Chondrocyte (in vitro differentiated cells): ENCODE measurements at regions not wholly inside any gene's neighbourhood (a gene's known extent, or its start where the extent isn't known, plus 50 kb on each side); places are given as distances from the start of the nearest gene placed in this dataset.

Experiments
- DNase-seq: peaks from one replicate; pipeline ENCODE4 v3.0.0; 2021; ENCODE audit warnings: mixed read lengths, low spot score
- H3K27ac Mint-ChIP-seq: one replicate; pipeline ENCODE4 v1.8.0; 2021; ENCODE audit warnings: mild to moderate bottlenecking, moderate library complexity, mixed read lengths; ENCODE audit not compliant: unreplicated experiment
- H3K27me3 Mint-ChIP-seq: 2 replicates; pipeline ENCODE4 v1.8.0; 2021; ENCODE audit warnings: low read depth, mixed read lengths
- H3K36me3 Mint-ChIP-seq: 2 replicates; pipeline ENCODE4 v1.8.0; 2021; ENCODE audit warnings: low read depth, mixed read lengths
- H3K4me1 Mint-ChIP-seq: 2 replicates; pipeline ENCODE4 v1.8.0; 2021; ENCODE audit warnings: low read depth, mild to moderate bottlenecking, mixed read lengths
- H3K4me3 Mint-ChIP-seq: one replicate; pipeline ENCODE4 v1.8.0; 2021; ENCODE audit warnings: mild to moderate bottlenecking, moderate library complexity, mixed read lengths; ENCODE audit not compliant: unreplicated experiment
- H3K9me3 Mint-ChIP-seq: 2 replicates; pipeline ENCODE4 v1.8.0; 2021; ENCODE audit warnings: low read depth, mixed read lengths
- CTCF ChIP-seq: fragments of 200-600 bp; sonication (generic); IDR thresholded peaks from 2 replicates; pipeline ENCODE4 v1.5.0; 2021; ENCODE audit warnings: antibody characterized with exemption, mild to moderate bottlenecking, moderate library complexity

DNA sequence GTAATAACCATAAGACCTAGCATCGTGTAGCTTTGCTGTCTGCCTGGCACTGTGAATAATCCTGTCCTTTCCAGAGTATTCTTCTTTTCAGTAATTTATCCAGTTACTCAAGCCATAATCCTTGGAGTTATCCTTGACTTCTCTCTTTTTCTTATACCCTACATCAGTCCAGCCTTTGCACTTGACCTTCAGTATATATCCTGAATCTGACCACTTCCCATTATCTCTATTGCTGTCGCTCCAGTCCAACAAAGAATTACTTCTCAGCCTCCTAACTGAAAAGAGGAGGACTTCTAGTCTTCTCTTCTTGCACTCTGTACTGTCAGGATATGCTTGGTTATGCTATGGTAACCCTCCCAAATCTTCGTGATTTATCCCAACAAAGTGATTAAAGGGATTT, 393.8 kb downstream of the SHQ1 start:
- Mint-ChIP-seq H3K9me3 (no peaks in the 10 kb centered on the region), H3K4me1 (no peaks in the 10 kb centered on the region), H3K27ac (no peak overlapping the region), H3K4me3 (no peak overlapping the region), H3K27me3 (peaks cover 29% of the 10 kb centered on the region), H3K36me3 (peaks cover 4% of the 10 kb centered on the region)
- TF ChIP-seq CTCF = no peak
- DNase-seq = no peak

DNA sequence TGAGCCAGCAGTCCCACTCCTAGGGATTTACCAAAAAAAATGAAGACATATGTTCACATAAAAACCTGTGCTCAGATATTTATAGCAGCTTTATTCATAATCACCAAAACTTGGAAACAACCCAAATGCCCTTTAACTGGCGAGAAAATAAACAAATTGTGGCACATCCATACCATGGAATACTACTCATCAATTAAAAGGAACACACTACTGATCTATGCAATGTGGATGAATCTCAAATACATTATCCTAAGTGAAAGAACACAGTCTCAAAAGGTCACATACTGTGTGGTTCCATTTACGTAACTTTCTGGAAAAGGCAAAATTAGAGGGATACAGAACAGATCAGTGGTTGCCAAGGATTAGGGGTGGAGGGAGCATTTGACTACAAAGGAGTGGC, 394.5 kb downstream of the SHQ1 start:
- no peak for TF ChIP-seq CTCF
- Mint-ChIP-seq H3K4me3 (no peak overlapping the region), H3K27ac (no peak overlapping the region), H3K27me3 (peaks cover 26% of the 10 kb centered on the region), H3K4me1 (peaks cover 2% of the 10 kb centered on the region), H3K36me3 (peaks cover 4% of the 10 kb centered on the region), H3K9me3 (no peaks in the 10 kb centered on the region)
- DNase-seq = no peak

DNA sequence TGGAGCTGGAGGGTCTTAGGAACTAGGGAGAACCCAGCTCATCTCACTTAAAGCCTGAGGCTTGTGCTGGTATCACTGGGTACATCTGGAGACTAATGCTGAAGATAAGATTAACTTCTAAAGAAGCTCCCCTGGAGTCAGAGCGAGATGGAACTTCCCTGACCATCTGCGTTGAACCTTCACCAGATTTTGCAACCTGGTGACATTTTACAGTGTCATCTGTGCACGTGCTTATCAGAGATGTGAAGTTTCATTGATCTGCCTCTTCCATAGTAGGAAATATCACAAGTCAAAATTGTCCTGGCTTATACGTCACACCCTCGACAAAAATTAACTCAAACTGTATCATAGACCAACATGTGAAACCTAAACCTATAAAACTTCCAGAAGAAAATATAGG, 395.5 kb downstream of the SHQ1 start:
- H3K27me3 Mint-ChIP-seq = peaks cover 23% of the 10 kb centered on the region
- H3K4me1 Mint-ChIP-seq = peaks cover 9% of the 10 kb centered on the region
- H3K4me3 Mint-ChIP-seq = no peak overlapping the region
- peaks cover 4% of the 10 kb centered on the region for H3K36me3 Mint-ChIP-seq
- H3K9me3 Mint-ChIP-seq = no peaks in the 10 kb centered on the region
- DNase-seq = no peak
- no peak for TF ChIP-seq CTCF
- no peak overlapping the region for H3K27ac Mint-ChIP-seq

DNA sequence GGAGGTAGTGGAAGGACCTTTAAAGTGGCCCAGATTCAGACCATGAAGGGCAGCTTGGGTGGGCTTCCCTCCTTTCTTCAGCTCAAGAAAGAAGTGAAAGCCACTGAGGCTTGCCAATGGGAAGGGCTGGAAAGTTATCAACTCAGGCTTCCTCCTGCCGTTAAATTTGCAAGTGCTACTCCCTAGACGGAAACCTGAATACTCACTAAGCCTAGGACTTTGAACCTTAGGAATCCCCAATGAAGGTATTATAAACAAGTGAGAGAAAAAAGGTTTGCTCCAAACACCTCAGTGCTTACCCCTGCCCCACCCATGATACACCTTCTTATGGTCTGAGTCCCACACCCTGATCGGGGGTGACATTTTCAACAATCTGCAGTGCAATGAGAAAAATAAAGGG, 396.4 kb downstream of the SHQ1 start:
- Mint-ChIP-seq H3K4me3 (no peak overlapping the region), H3K27me3 (peaks cover 23% of the 10 kb centered on the region), H3K9me3 (no peaks in the 10 kb centered on the region), H3K36me3 (peaks cover 4% of the 10 kb centered on the region), H3K4me1 (peaks cover 13% of the 10 kb centered on the region), H3K27ac (no peak overlapping the region)
- no peak for DNase-seq
- TF ChIP-seq CTCF = no peak

GRCh38 chr3:72449551-72449950, 398.7 kb downstream of the SHQ1 start:
- no peak for DNase-seq
- Mint-ChIP-seq H3K27ac (peak overlapping the region; percentile 25), H3K27me3 (peaks cover 21% of the 10 kb centered on the region), H3K4me1 (peaks cover 29% of the 10 kb centered on the region), H3K9me3 (no peaks in the 10 kb centered on the region), H3K36me3 (peaks cover 4% of the 10 kb centered on the region), H3K4me3 (no peak overlapping the region)
- no peak for TF ChIP-seq CTCF
